C1 segment of cervical spinal cord (tissue), 14 donors: ENCODE measurements at regions not wholly inside any gene's neighbourhood (a gene's known extent, or its start where the extent isn't known, plus 50 kb on each side); places are given as distances from the start of the nearest gene placed in this dataset.
"Not testable (repeated sequence)": the region's sequence is repeated elsewhere in the genome, so short reads cannot be mapped to it uniquely, and the experiment has no call there.

Experiments used
- DNase-seq, 14 donors: peaks; one replicate each; lab custom pipeline; 2025; lab: John Stamatoyannopoulos, UW

- DNase-seq, result not testable (repeated sequence)
These were observed 137.7 kb downstream of the CRLF3 start for GRCh38 chr17:30686538-30687479.

DNA sequence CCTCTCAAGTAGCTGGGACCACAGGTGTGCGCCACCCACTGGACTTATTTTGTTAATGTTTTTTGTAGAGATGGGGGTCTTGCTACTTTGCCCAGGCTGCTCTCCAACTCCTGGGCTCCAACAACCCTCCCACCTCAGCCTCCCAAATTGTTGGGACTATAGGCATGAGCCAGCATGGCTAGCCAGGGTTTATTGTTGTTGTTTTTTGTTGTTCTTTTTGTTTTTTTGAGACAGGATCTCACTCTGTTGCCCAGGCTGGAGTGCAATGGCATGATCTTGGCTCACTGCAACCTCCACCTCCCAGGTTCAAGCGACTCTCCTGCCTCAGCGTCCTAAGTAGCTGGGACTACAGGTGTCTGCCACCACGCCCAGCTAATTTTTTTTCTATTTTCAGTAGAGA lies 142.2 kb downstream of the CRLF3 start:
- not testable (repeated sequence) for DNase-seq

DNA sequence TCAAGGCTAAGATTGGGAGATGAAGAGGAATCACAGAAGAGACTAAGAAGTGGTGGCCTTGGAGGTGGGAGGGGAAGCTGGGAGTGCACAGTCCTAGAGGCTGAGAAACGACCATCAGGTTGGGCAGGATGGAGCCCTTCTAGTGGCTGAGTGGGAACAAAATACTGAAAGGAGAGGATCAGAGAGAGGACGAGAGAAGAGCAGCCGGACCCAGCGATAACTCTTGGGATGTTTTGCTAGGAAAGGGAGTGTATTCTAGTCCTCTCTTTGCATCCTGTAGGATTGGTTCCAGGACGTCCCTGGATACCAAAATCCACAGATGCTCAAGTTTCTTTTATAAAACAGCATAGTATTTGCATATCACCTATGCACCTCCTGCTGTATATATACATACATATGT lies 143.8 kb downstream of the CRLF3 start:
- not testable (repeated sequence) for DNase-seq

DNA sequence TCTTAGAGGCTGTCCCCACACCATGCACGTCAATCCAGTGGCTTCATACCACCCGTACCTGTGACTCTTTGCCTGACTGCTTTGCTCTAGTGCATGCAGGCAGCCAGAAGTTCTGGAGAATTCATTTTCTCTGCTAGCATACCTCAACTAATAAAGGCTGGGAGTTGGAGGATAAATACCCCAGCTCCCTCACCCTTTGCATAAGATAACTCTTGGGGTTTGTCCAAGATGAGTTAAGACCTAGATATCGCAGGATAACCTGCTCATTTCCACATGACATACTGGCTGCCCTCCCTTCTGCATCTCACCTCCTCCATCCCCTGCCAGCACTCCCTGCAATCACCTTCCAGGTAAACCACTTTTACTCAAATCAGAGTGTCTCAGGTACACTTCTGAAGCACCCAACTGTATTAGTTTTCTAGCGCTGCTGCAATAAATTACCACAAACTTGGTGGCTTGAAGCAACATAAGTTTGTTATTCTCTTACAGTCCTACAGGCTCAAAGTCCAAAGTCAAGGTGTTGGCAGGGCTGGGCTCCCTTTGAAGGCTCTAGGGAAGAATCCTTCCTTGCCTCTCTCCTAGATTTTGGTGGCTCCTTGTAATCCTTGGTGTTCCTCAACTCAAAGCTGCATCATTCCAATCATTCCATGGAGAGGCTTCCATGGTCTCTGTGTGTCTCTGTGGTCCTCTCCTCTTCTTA lies 146.8 kb downstream of the CRLF3 start:
- DNase-seq, result no peak

- DNase-seq, result not testable (repeated sequence)
These were observed 148.6 kb downstream of the CRLF3 start for GRCh38 chr17:30675777-30676492.

- DNase-seq, result not testable (repeated sequence)
These were observed 155.3 kb downstream of the CRLF3 start for GRCh38 chr17:30669217-30669649.

DNA sequence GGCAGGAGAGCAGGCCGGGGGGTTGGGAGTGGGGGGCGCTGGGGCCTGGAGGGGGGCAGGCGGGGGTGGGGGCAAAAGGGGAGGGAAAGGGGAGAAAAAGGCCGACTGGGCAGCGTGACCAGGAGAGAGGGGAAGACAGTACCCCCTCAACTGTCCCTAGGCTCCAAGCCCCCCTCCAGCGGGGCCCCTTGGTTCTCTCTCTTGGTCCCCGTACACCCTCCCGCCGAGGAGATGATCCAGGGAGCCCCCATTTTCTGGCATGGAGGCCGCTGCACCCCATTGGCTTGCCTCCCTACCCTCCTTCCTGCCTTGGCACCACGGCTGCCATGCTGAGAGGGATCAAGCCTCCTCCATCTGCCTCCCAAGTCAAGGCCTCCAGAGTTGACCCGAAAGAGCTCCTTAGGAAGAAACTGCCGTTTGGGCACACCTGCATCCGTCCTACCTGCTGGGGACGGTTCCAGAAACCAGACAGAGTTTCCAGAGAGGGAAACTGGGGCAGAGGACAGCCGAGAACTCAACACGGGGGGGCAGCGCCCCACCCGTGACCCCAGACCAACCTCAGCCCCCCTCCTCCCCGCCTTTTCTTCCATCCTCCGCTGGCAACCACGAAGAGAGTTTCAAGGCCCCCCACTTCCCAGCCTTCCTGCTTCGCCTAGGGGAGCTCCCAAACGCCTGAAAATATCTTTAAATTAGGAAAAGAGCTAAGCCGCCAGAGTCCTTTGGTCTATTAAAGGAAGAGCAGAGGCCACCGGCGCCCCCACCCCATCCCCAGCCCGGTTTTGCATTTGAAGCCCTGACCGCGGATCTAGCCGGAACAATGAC lies 155.9 kb downstream of the CRLF3 start:
- not testable (repeated sequence) for DNase-seq

DNA sequence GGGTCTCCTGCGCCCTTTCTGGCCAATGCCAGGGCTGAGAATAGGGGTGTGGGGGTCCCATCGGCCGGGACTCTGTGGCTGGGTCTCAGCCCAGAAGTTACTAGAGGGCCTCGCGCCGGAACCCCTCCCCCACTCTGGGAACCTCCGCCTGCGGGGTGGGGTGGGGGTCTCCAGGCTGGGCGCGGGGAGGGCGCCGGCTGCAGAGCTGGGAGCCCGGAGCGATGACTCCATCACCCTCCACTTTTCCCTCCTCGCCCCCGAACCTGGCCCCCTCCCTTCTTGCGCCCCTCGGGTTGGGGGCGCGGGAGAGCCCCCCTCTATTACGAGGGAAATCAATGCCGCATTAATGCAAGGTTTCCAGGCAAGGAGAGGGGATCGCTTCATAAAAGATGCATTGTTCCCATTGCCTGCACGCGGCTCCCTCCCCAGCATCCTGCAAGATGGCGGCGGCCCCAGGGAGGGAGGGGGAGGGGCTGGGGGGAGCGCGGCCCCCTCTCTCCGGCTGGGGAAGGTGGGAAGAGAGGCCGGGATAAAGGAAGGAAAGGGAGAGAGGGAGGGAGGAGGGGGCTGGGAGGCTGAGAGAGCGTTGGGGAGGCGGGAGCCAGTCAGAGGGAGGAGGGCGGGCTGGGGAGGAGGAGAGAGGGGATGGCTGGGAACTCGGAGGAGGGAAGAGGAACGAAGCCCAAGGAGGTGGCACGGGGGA lies 156.7 kb downstream of the CRLF3 start:
- DNase-seq, result peak in 10 of 14 donors; percentile 3 to 82 (median 26)

GRCh38 chr17:30666838-30667656 lies 157.4 kb downstream of the CRLF3 start:
- peak in 1 of 14 donors; percentile 13 for DNase-seq

DNA sequence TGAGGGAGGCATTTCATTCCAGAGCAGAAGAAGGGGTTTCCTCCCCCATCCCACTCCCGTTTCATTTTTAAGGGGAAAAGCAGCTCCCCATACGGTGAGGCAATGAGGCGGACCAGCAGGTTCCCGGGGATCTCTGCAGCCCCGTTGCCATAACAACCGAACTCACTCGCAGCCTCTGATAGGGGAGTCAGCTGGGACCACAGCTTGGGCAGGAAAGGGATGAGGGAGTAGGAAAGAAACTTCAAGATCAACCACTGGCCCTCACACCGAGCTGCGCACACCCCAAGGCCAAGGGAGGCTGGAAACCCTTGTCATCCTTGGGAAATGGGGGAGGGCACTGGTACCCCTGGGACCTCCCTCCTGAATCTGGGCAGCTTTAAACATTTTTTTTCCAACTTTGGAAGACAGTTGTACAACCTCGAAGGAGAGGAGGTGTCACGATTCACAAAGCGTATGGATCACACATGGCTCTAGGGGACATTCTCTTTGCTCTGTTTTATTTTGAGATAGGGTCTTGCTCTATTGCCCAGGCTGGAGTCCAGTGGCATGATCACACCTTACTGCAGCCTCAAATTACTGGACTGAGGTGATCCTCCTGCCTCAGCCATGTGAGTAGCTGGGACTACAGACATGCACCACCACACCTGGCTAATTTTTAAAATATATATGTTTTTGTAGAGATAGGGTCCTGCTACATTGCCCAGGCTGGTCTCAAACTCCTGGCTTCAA lies 160.6 kb downstream of the CRLF3 start:
- peak in 1 of 14 donors; percentile 27 for DNase-seq

GRCh38 chr17:30657148-30657547 lies 167.3 kb downstream of the CRLF3 start:
- DNase-seq, result not testable (repeated sequence)

DNA sequence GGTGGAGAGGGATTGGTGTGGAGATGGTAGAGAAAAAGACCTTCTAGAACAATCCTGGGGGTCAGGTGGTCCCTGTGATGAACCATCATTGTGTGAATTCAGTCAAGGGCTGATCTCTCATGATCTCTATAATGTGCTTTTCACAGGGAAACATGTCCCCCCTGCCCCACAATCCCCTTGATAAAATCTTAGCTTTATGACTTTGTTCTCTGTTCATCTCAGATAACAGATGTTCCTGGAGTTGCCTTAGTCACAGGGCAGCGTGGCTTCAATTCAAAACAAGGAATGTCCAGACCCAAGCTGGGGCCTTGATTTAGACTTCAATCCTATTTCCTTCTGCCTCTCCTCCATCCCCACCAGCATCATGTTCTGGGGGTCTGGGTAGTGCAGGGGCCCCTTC lies 171.5 kb downstream of the CRLF3 start:
- DNase-seq, result not testable (repeated sequence)

DNA sequence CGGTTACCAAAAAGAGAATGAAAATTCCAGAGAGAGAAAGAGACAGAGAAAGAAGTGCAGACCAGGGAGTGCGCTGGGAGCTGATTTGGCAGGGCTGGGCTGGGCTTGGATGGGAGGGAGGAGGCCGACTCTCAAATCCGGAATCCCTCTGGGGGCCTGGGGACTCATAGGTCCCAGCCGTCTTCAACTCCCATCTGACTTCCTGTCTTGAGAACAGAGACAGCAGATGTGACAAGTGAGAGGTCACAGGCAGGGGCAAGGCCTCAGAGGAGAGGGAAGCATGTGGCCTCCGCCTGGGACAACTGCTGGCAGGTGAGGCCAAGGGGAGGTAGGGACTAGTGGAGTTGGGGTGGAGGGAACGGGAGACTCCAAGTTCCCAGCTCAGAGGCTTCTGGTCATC lies 172.9 kb downstream of the GOSR1 start:
- not testable (repeated sequence) for DNase-seq

GRCh38 chr17:30648015-30648620 lies 170.9 kb downstream of the GOSR1 start:
- not testable (repeated sequence) for DNase-seq

GRCh38 chr17:30645875-30646274 lies 168.7 kb downstream of the GOSR1 start:
- not testable (repeated sequence) for DNase-seq

DNA sequence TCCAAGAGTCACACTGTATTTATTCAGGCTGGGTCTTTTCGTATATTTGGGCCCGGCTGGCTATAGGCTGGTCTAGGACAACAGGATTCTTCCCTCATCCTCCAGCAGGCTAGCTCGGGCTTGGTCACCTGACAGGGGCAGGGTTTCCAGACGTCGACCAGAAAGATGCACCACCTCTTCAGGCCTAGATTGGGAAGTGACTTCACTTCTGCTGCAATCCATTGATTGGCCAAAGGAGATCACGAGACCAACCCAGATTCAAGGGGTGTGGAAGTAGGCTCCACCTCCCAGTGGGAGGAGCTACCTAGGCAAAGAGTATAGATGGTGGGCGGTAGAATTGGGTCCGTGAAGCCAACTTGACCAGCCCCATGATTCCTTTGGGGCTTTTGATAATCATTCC lies 167.5 kb downstream of the GOSR1 start:
- not testable (repeated sequence) for DNase-seq

DNA sequence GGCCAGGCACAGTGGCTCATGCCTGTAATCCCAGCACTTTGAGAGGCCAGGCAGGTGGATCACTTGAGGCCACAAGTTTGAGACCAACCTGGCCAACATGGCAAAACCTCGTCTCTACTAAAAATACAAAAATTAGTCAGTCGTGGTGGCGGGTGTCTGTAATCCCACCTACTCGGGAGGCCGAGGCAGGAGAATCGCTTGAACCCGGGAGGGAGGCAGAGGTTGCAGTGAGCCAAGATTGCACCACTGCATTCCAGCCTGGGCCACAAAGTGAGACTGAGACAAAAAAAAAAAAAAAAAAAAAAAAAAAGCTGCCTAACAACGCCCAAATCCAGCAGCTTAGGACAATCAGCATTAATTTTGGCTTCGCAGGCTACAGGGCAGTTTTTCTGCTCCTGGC lies 167.1 kb downstream of the GOSR1 start:
- not testable (repeated sequence) for DNase-seq

DNA sequence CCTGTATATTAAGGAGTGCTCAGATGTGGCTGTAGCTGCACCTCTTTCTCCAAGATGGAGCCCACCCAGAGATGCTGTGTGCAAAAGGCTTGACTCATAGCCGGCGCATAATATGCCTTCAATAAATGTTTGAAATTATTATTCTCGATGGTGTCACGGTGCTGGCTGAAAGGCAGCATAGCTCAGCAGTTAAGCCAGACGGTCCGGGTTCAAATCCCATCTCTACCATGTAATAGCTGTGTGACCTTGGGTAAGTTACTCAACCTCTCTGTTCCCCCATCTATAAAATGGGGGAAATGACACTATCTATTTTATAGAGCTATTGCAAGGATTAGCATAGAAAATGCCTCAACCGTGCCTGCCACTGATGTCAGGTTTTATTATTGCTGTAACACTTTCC lies 164.2 kb downstream of the GOSR1 start:
- not testable (repeated sequence) for DNase-seq
